Heart left ventricle (tissue), 13 donors: ENCODE measurements at regions not wholly inside any gene's neighbourhood (a gene's known extent, or its start where the extent isn't known, plus 50 kb on each side); places are given as distances from the start of the nearest gene placed in this dataset.

ENCODE experiments used
- CTCF ChIP-seq, 12 donors: fragments of 200-600 bp; sonication (generic) in 4 of 12; IDR thresholded peaks; one replicate each; pipeline versions ENCODE4 v1.5.0 to v1.8.0; 2018 to 2022; ENCODE audit warnings: antibody characterized with exemption in 12 of 12, mild to moderate bottlenecking in 5 of 12
- POLR2A ChIP-seq, 2 donors: fragments of 450-650 bp; IDR thresholded peaks; one replicate each; pipeline ENCODE4 v1.6.1; 2017; ENCODE audit warnings: antibody characterized with exemption in 2 of 2, mild to moderate bottlenecking in 2 of 2, moderate library complexity in 2 of 2
- donor health status: ischemic (EF 13 %, LVEDD 7.1; RV severe dilation, severe dysfunction).
- donor health status: DM: no; HTN: yes; CAD: no.
- donor health status: DM: no; HTN: no; CAD: no.
- donor health status: ischemic (EF 25% LVEDD 6.9; RV normal size, moderate dysfunction).
- donor health status: ischemic (EF 25% LVEDD 5.7; RV mildly dilated, moderate dysfunction).
- donor health status: ischemic (EF 35%, LVEDD 5.7; RV mildly dilated, moderate dysfunction).
- donor health status: nonischemic (EF 11% LVEDD 7.7; RV severe dilation, severe dysfunction).
- donor health status: DM: yes; HTN: yes; CAD: no.
- donor health status: PGD.
- donor health status: ischemic (EF 29% LVEDD 5.4; RV normal size, mild dysfunction).
- donor health status: nonischemic (EF 23%, LVEDD 6.1; RV moderate dilation, normal function).

GRCh38 chr19:57004418-57004817 lies 115.4 kb upstream of the USP29 start:
- no peak for TF ChIP-seq CTCF (IDR thresholded peaks at IDR 0.05)
- TF ChIP-seq POLR2A (IDR thresholded peaks at IDR 0.05), result no peak
